Aorta (tissue), 5 donors: ENCODE measurements at regions not wholly inside any gene's neighbourhood (a gene's known extent, or its start where the extent isn't known, plus 50 kb on each side); places are given as distances from the start of the nearest gene placed in this dataset.

Source experiments
- ATAC-seq: fragments of 200-7000 bp; cut with Tn5 transposase; one replicate; pipeline ENCODE4 v1.9.1; 2022; ENCODE audit warnings: moderate library complexity; ENCODE audit not compliant: low FRiP score
- DNase-seq, 2 donors: peaks; one replicate each; pipeline ENCODE4 v3.0.0-alpha.2; 2020
- H3K27ac ChIP-seq, 2 donors: one replicate each; pipeline ENCODE4 v1.5.1; 2013; ENCODE audit warnings: low read length in 2 of 2, mild to moderate bottlenecking in 2 of 2, moderate library complexity in 2 of 2, control low read depth in 1 of 2, inconsistent platforms in 1 of 2, low read depth in 1 of 2
- H3K27me3 ChIP-seq, 2 donors: one replicate each; pipeline ENCODE4 v1.6.1; 2013; ENCODE audit warnings: control low read depth in 1 of 2, low read length in 1 of 2, mild to moderate bottlenecking in 1 of 2, moderate library complexity in 1 of 2; ENCODE audit not compliant: insufficient read depth in 2 of 2, control insufficient read depth in 1 of 2
- H3K36me3 ChIP-seq, 2 donors: one replicate each; pipeline ENCODE4 v1.6.1; 2013; ENCODE audit warnings: control low read depth in 1 of 2, low read length in 1 of 2, mild to moderate bottlenecking in 1 of 2; ENCODE audit not compliant: insufficient read depth in 2 of 2, control insufficient read depth in 1 of 2
- H3K4me1 ChIP-seq, 2 donors: one replicate each; pipeline ENCODE4 v1.6.1; 2013; ENCODE audit warnings: low read length in 2 of 2, control low read depth in 1 of 2, mild to moderate bottlenecking in 1 of 2, moderate library complexity in 1 of 2; ENCODE audit not compliant: insufficient read depth in 2 of 2, control insufficient read depth in 1 of 2
- H3K4me3 ChIP-seq, 2 donors: one replicate each; pipeline ENCODE4 v1.5.1; 2013; ENCODE audit warnings: low read length in 2 of 2, control low read depth in 1 of 2, mild to moderate bottlenecking in 1 of 2
- H3K9me3 ChIP-seq: one replicate; pipeline ENCODE4 v1.6.1; 2013; ENCODE audit warnings: mild to moderate bottlenecking, low read length; ENCODE audit not compliant: control insufficient read depth
- WGBS, 2 donors: extraction: QIAGEN DNeasy Blood & Tissue Kit; methylation state at CpG; one replicate each; pipeline ENCODE4 v1.1.7; 2013; 5-methylcytosine and 5-hydroxymethylcytosine counted together
- intact Hi-C, 2 donors: fragments of 100-400 bp; cut with DNase I; formaldehyde crosslinking; loops; one replicate each; pipeline versions ENCODE4 v1.14.2 to v1.15.0; 2022
- donor health status: healthy with polysubstance abuse.
- donor health status: Bipolar disorder and iron deficiency.
- donor health status: DM: no; HTN: no; CAD: no.
- donor health status: DM: no; HTN: no; CAD: no.
- donor health status: DM: yes; HTN: yes; CAD: no.

GRCh38 chr20:6866741-6867140 is 99.3 kb downstream of the BMP2 start:
- WGBS, 2 donors, result 4% methylated on average over 3 of the region's 3 CpGs
- Histone ChIP-seq H3K36me3 (no peaks in the 10 kb centered on the region), H3K4me1 (no peaks in the 10 kb centered on the region), H3K27ac (no peak overlapping the region), H3K4me3 (no peak overlapping the region), H3K9me3 (no peaks in the 10 kb centered on the region), H3K27me3 (no peaks in the 10 kb centered on the region)
- DNase-seq, result no peak
- intact Hi-C loops, result no loop called here
- no peak for ATAC-seq

- DNase-seq, result no peak
- H3K27ac ChIP-seq, result no peak overlapping the region
- H3K9me3 ChIP-seq, result no peaks in the 10 kb centered on the region
- no peaks in the 10 kb centered on the region for H3K36me3 ChIP-seq
- intact Hi-C loops, result no loop called here
- no peak overlapping the region for H3K4me3 ChIP-seq
- ATAC-seq, result no peak
- H3K4me1 ChIP-seq, result no peaks in the 10 kb centered on the region
- no peaks in the 10 kb centered on the region for H3K27me3 ChIP-seq
- WGBS, 2 donors, result 11 to 32% methylated on average over 7 of the region's 7 CpGs
These were observed 101.4 kb downstream of the BMP2 start for GRCh38 chr20:6868861-6869260.

- DNase-seq (no peak), ATAC-seq (no peak)
- Histone ChIP-seq H3K36me3 (no peaks in the 10 kb centered on the region), H3K4me1 (no peaks in the 10 kb centered on the region), H3K27me3 (no peaks in the 10 kb centered on the region), H3K4me3 (no peak overlapping the region), H3K27ac (no peak overlapping the region), H3K9me3 (no peaks in the 10 kb centered on the region)
- intact Hi-C loops, result no loop called here
- WGBS, 2 donors, result 59 to 63% methylated on average over 5 of the region's 5 CpGs
These were observed 103.1 kb downstream of the BMP2 start for GRCh38 chr20:6870559-6870958.

- intact Hi-C loops, result no loop called here
- Histone ChIP-seq H3K4me1 (no peaks in the 10 kb centered on the region), H3K27me3 (no peaks in the 10 kb centered on the region), H3K36me3 (no peaks in the 10 kb centered on the region), H3K9me3 (no peaks in the 10 kb centered on the region), H3K27ac (no peak overlapping the region), H3K4me3 (no peak overlapping the region)
- ATAC-seq, result no peak
- 52 to 60% methylated on average over 1 of the region's 1 CpG for WGBS, 2 donors
- DNase-seq, result no peak
These were observed 110.1 kb downstream of the BMP2 start for GRCh38 chr20:6877633-6878032.

- no peaks in the 10 kb centered on the region for H3K27me3 ChIP-seq
- H3K4me3 ChIP-seq, result no peak overlapping the region
- no peak for DNase-seq
- WGBS, 2 donors, result 34 to 61% methylated on average over 4 of the region's 4 CpGs
- no peak overlapping the region for H3K27ac ChIP-seq
- no peaks in the 10 kb centered on the region for H3K9me3 ChIP-seq
- H3K36me3 ChIP-seq, result no peaks in the 10 kb centered on the region
- intact Hi-C loops, result no loop called here
- no peak for ATAC-seq
- no peaks in the 10 kb centered on the region for H3K4me1 ChIP-seq
These were observed 115.2 kb downstream of the BMP2 start for GRCh38 chr20:6882561-6883291.

GRCh38 chr20:6884114-6884513 is 116.6 kb downstream of the BMP2 start:
- Histone ChIP-seq H3K4me3 (no peak overlapping the region), H3K27me3 (no peaks in the 10 kb centered on the region), H3K9me3 (no peaks in the 10 kb centered on the region), H3K27ac (no peak overlapping the region), H3K36me3 (no peaks in the 10 kb centered on the region), H3K4me1 (no peaks in the 10 kb centered on the region)
- intact Hi-C loops, result no loop called here
- no peak for DNase-seq
- WGBS, 2 donors, result 57 to 67% methylated on average over 1 of the region's 1 CpG
- no peak for ATAC-seq

- H3K4me3 ChIP-seq, result no peak overlapping the region
- DNase-seq, result no peak
- H3K27me3 ChIP-seq, result no peaks in the 10 kb centered on the region
- H3K9me3 ChIP-seq, result no peaks in the 10 kb centered on the region
- no peak for ATAC-seq
- H3K36me3 ChIP-seq, result no peaks in the 10 kb centered on the region
- intact Hi-C loops, result no loop called here
- WGBS, 2 donors, result 44 to 47% methylated on average over 8 of the region's 8 CpGs
- no peaks in the 10 kb centered on the region for H3K4me1 ChIP-seq
- no peak overlapping the region for H3K27ac ChIP-seq
These were observed 118.7 kb downstream of the BMP2 start for GRCh38 chr20:6886065-6886729.

- WGBS, 2 donors, result 64 to 72% methylated on average over 4 of the region's 4 CpGs
These were observed 120.5 kb downstream of the BMP2 start for GRCh38 chr20:6887966-6888365.

GRCh38 chr20:6888736-6889395 is 121.4 kb downstream of the BMP2 start:
- H3K4me3 ChIP-seq, result no peak overlapping the region
- no peaks in the 10 kb centered on the region for H3K36me3 ChIP-seq
- DNase-seq (no peak), ATAC-seq (no peak)
- 81 to 93% methylated on average over 4 of the region's 4 CpGs for WGBS, 2 donors
- no peaks in the 10 kb centered on the region for H3K9me3 ChIP-seq
- no peak overlapping the region for H3K27ac ChIP-seq
- H3K4me1 ChIP-seq, result no peaks in the 10 kb centered on the region
- intact Hi-C loops, result no loop called here
- H3K27me3 ChIP-seq, result no peaks in the 10 kb centered on the region

More at GRCh38 chr20:6887966-6888365, 120.5 kb downstream of the BMP2 start:
- no peaks in the 10 kb centered on the region for H3K36me3 ChIP-seq
- no peaks in the 10 kb centered on the region for H3K27me3 ChIP-seq
- no peaks in the 10 kb centered on the region for H3K9me3 ChIP-seq
- H3K27ac ChIP-seq, result no peak overlapping the region
- DNase-seq (no peak), ATAC-seq (no peak)
- no peak overlapping the region for H3K4me3 ChIP-seq
- intact Hi-C loops, result no loop called here
- H3K4me1 ChIP-seq, result no peaks in the 10 kb centered on the region
